Ascending aorta (tissue), 2 donors: ENCODE measurements at regions not wholly inside any gene's neighbourhood (a gene's known extent, or its start where the extent isn't known, plus 50 kb on each side); places are given as distances from the start of the nearest gene placed in this dataset.

ENCODE experiments used
- DNase-seq, 2 donors: peaks; one replicate each; pipeline ENCODE4 v3.0.0-alpha.2; 2019; ENCODE audit warnings: low spot score in 2 of 2
- H3K27ac ChIP-seq, 2 donors: fragments of 200-600 bp; sonication (generic); one replicate each; pipeline ENCODE4 v1.5.1; 2016 to 2017; ENCODE audit warnings: mild to moderate bottlenecking in 1 of 2
- H3K27me3 ChIP-seq: fragments of 200-600 bp; sonication (generic); one replicate; pipeline ENCODE4 v1.5.1; 2017
- H3K36me3 ChIP-seq, 2 donors: fragments of 200-600 bp; sonication (generic); one replicate each; pipeline ENCODE4 v1.5.1; 2016
- H3K4me1 ChIP-seq, 2 donors: fragments of 200-600 bp; sonication (generic); one replicate each; pipeline ENCODE4 v1.5.1; 2016 to 2017; ENCODE audit warnings: mild to moderate bottlenecking in 1 of 2
- H3K4me3 ChIP-seq, 2 donors: fragments of 200-600 bp; sonication (generic); one replicate each; pipeline ENCODE4 v1.5.1; 2016 to 2017; ENCODE audit warnings: mild to moderate bottlenecking in 1 of 2
- H3K9me3 ChIP-seq, 2 donors: fragments of 200-600 bp; sonication (generic); one replicate each; pipeline ENCODE4 v1.5.1; 2016
- intact Hi-C: fragments of 100-400 bp; cut with DNase I; formaldehyde crosslinking; loops from one replicate; pipeline ENCODE4 v1.15.1; 2023
- TF ChIP-seq, protein P1 (sequence below), 3 experiments: fragments of 200-600 bp in 2 of 3; fragments of 450-650 bp in 1 of 3; sonication (generic) in 2 of 3; IDR thresholded peaks; one replicate each; pipeline ENCODE4 v1.5.1; 2016 to 2019; ENCODE audit warnings: antibody characterized with exemption in 3 of 3, mild to moderate bottlenecking in 1 of 3, moderate library complexity in 1 of 3

- TF ChIP-seq, protein P1, sequence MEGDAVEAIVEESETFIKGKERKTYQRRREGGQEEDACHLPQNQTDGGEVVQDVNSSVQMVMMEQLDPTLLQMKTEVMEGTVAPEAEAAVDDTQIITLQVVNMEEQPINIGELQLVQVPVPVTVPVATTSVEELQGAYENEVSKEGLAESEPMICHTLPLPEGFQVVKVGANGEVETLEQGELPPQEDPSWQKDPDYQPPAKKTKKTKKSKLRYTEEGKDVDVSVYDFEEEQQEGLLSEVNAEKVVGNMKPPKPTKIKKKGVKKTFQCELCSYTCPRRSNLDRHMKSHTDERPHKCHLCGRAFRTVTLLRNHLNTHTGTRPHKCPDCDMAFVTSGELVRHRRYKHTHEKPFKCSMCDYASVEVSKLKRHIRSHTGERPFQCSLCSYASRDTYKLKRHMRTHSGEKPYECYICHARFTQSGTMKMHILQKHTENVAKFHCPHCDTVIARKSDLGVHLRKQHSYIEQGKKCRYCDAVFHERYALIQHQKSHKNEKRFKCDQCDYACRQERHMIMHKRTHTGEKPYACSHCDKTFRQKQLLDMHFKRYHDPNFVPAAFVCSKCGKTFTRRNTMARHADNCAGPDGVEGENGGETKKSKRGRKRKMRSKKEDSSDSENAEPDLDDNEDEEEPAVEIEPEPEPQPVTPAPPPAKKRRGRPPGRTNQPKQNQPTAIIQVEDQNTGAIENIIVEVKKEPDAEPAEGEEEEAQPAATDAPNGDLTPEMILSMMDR (IDR thresholded peaks at IDR 0.05) = no peak
- intact Hi-C loops = loop anchor here (5.0 kb wide), 2 partner anchors 184 to 226 kb away; no protein-coding TSS in a partner anchor
- H3K27ac ChIP-seq = no peak overlapping the region
These were observed 176.9 kb downstream of the ASB1 start for GRCh38 chr2:238603596-238603995.

GRCh38 chr2:238606311-238606710 lies 179.6 kb downstream of the ASB1 start:
- H3K4me3 ChIP-seq = no peak overlapping the region
- peaks cover 0 to 16% of the 10 kb centered on the region in 2 donors for H3K4me1 ChIP-seq
- no peak for DNase-seq
- H3K27me3 ChIP-seq = no peaks in the 10 kb centered on the region
- no peak overlapping the region for H3K27ac ChIP-seq
- no peaks in the 10 kb centered on the region for H3K36me3 ChIP-seq
- intact Hi-C loops = no loop called here
- H3K9me3 ChIP-seq = peaks cover 0 to 15% of the 10 kb centered on the region in 2 donors
- TF ChIP-seq, protein P1 (IDR thresholded peaks at IDR 0.05) = no peak

More at GRCh38 chr2:238603596-238603995, 176.9 kb downstream of the ASB1 start:
- no peaks in the 10 kb centered on the region for H3K9me3 ChIP-seq
- no peak overlapping the region for H3K4me3 ChIP-seq
- no peak for DNase-seq
- no peaks in the 10 kb centered on the region for H3K36me3 ChIP-seq
- peaks cover 0 to 21% of the 10 kb centered on the region in 2 donors for H3K4me1 ChIP-seq
- no peaks in the 10 kb centered on the region for H3K27me3 ChIP-seq

DNA sequence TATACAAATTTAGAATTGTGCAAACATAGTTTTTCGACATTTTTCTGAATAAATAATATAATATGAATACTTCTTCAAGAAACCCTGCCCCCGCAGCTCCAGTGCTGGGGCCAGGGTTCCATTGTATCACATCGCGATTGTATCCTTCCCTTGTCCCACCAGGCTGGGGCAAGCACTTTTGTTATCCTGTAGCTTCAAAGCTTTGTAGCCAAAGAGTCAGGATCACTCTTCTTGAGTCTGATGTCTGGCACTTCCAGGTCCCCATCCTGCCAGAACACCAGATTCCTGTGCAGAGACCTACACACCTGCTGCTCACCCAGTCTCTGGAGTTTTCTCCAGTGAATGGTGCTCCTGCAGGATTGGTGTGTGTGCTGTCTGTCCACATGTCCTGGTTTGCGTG lies 186.9 kb downstream of the ASB1 start:
- Histone ChIP-seq H3K36me3 (no peaks in the 10 kb centered on the region), H3K4me3 (no peak overlapping the region), H3K27me3 (no peaks in the 10 kb centered on the region), H3K4me1 (no peaks in the 10 kb centered on the region), H3K27ac (no peak overlapping the region), H3K9me3 (peaks cover 0 to 19% of the 10 kb centered on the region in 2 donors)
- TF ChIP-seq, protein P1 (IDR thresholded peaks at IDR 0.05) = no peak
- DNase-seq = no peak
- intact Hi-C loops = no loop called here

- TF ChIP-seq, protein P1 (IDR thresholded peaks at IDR 0.05) = no peak
- H3K27ac ChIP-seq = no peak overlapping the region
- no peaks in the 10 kb centered on the region for H3K4me1 ChIP-seq
- H3K4me3 ChIP-seq = no peak overlapping the region
- peaks cover 0 to 18% of the 10 kb centered on the region in 2 donors for H3K9me3 ChIP-seq
- DNase-seq = no peak
- H3K36me3 ChIP-seq = no peaks in the 10 kb centered on the region
- intact Hi-C loops = no loop called here
- no peaks in the 10 kb centered on the region for H3K27me3 ChIP-seq
These were observed 187.6 kb downstream of the ASB1 start for GRCh38 chr2:238614376-238614775.

DNA sequence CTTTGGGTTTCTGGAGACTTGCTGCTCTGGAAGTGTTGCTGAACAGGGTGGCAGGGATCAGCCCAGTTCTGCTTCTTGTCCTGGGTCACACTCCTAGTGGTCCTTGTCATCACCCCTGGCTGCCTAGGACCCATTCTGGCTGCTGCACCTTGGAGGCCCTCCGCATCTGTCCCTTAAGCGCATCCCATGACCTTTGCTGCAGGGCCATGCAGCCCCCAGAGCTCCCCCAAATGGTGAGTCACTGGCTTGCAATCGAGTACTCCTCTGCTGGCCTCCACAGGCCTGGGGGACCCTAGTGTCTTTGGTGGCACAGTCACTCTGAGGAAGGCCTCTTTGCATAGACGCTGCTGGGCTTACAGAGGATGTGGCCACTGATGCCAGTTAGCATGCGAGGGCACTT lies 188.5 kb downstream of the ASB1 start:
- Histone ChIP-seq H3K27ac (no peak overlapping the region), H3K4me1 (no peaks in the 10 kb centered on the region), H3K9me3 (peaks cover 0 to 10% of the 10 kb centered on the region in 2 donors), H3K4me3 (no peak overlapping the region), H3K27me3 (no peaks in the 10 kb centered on the region), H3K36me3 (no peaks in the 10 kb centered on the region)
- no peak for DNase-seq
- TF ChIP-seq, protein P1 (IDR thresholded peaks at IDR 0.05) = no peak
- intact Hi-C loops = no loop called here

- DNase-seq = no peak
- no peaks in the 10 kb centered on the region for H3K27me3 ChIP-seq
- TF ChIP-seq, protein P1 (IDR thresholded peaks at IDR 0.05) = no peak
- no peak overlapping the region for H3K27ac ChIP-seq
- H3K4me3 ChIP-seq = no peak overlapping the region
- no peaks in the 10 kb centered on the region for H3K4me1 ChIP-seq
- intact Hi-C loops = no loop called here
- H3K9me3 ChIP-seq = peaks cover 0 to 3% of the 10 kb centered on the region in 2 donors
- H3K36me3 ChIP-seq = no peaks in the 10 kb centered on the region
These were observed 190.0 kb downstream of the ASB1 start for GRCh38 chr2:238616681-238617080.
